Erythroblast (primary cell): ENCODE measurements at regions not wholly inside any gene's neighbourhood (a gene's known extent, or its start where the extent isn't known, plus 50 kb on each side); places are given as distances from the start of the nearest gene placed in this dataset.
"Not testable (repeated sequence)": the region's sequence is repeated elsewhere in the genome, so short reads cannot be mapped to it uniquely, and the experiment has no call there.

Experiments
- DNase-seq, 2 experiments: peaks; one replicate each; lab custom pipeline; 2025; lab: John Stamatoyannopoulos, UW
- GATA1 ChIP-seq: IDR thresholded peaks from 2 replicates; pipeline ENCODE4 v1.6.1; 2011; ENCODE audit warnings: low read depth, mild to moderate bottlenecking, control low read depth, low read length, moderate library complexity
- POLR2A ChIP-seq: IDR thresholded peaks from 2 replicates; pipeline ENCODE4 v1.6.1; 2011; ENCODE audit warnings: mild to moderate bottlenecking, low read length

DNA sequence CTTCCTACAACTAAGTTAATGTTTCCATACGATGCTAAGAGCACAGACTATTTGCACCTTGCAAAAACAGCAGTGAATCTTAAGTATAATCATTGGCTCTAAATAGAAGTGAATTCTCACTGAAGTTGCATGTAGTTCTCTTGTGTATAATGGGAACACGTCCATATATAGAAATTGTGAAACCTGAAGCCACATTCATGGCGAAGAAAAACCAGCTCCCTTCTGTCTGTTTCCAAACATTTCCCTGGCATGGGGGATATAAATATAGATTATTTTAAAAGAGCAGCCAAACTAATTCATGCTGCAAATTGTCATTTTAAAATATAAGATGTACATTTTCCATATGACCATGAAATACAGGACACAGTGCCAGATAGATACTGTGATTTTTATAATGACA lies 71.1 kb downstream of the TRAM1L1 start:
- no peak for DNase-seq

DNA sequence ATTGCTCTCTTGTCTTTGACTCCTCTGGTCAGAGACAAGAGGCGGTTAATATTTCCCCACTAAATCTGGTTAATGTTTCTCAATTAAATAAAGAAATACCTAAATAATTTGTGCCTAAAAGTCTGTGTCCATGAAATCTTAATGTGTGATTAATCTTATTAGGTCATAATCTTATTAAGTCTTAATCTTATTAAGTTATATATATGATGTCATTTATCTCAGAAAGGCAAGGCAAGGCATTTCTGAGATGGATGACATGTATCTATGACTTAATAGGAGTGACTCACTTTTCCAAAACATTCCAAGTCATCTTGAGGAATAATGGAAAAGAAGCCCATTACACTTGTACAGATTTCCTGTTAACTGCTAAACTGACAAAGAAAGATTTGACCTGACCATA lies 74.7 kb downstream of the TRAM1L1 start:
- no peak for DNase-seq
- TF ChIP-seq GATA1 (no peak), POLR2A (no peak)

More for the DNA sequence above, 71.1 kb downstream of the TRAM1L1 start:
- TF ChIP-seq POLR2A (no peak), GATA1 (no peak)

DNA sequence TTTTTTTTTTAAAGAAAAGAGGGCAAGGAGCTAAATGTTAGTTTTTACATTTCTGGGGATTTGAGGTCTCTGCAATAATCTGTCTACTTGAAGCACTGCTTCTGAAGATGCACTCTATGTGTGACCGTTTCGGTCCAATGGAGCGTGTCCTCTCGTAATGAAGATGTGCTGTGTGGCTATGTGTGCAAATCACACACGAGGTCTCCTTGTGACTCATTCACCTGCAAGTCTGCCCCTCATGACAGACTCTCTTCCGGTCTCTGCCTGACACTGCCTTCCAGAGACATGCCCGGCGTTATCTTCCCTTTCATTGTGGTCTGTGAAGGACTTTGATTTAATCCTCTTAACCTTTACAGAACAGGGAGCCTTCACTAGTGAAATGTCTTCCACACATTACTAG lies 84.3 kb downstream of the TRAM1L1 start:
- no peak for DNase-seq
- TF ChIP-seq POLR2A (no peak), GATA1 (no peak)

DNA sequence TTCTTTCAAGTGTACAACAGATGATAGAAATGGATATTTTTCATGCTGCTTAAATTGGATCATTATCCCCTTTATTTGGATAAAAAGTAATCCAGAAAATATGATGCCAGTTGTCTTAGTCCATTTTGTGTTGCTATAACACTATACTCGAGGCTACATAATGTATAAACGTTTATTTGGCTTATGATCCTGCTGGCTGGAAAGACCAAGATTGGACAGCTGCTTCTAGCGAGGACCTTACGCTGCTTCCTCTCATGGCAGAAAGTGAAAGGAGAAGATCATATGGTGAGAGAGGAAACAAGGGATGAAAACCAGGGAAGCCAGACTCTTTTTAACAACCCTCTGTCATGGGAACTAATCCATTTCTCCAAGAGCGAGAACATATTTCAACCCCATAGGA lies 102.7 kb downstream of the TRAM1L1 start:
- DNase-seq, result no peak
- no peak for TF ChIP-seq GATA1
- no peak for TF ChIP-seq POLR2A

DNA sequence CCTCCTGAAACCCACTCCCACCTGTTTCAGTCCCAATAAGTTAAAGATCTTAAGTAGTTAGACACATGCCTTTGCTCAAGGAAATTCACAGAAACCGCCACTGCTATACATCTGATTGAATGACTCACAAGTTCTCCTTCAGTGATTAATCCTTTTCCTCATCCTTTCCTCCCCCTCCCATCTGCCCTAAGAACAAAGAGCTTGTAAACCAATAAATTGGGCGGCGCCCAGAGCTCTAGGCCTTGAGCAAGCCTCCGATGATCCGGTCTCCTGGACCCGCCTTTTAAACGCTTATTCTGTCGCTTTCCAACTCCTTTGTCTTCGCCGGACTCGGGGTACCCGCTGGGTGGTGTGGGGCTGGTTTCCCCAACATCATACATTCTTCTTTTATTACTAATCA lies 104.9 kb downstream of the TRAM1L1 start:
- not testable (repeated sequence) for DNase-seq

DNA sequence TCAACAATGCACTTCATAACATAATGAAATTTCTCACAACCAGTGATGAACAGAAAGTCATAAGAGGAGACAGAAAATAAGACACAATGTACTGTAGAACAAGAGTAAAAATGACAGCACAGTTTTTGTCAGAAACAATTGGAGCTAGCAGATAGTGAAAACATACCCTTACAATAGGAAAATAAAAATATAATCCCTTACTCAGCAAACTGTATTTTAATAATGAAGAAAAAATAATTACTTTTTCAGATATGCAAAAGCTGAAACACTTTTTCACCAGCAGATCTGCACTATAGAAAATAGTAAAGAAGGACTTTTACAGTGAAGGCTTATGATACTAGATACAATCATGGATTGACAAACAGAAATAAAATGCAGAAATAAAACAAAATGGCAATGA lies 126.3 kb downstream of the TRAM1L1 start:
- no peak for TF ChIP-seq GATA1
- TF ChIP-seq POLR2A, result no peak
- no peak for DNase-seq

DNA sequence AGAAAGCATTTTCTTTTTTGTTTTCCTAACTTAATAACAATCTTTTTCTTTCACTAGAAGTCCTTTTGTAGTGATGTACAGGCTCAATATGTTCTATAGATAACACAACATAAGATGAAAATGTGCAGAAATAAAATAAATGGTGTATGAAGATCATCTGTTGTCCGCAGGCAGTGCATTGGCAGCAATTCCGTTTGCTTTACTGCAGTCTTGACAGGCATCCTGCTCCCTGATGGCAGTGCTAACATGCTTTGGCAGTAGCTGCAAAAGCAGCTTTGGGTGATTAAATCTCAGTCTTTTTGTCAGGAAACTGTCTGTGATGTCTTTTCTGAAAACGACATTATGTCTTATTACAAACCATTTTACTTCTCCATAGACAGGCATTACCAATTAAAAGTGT lies 131.4 kb downstream of the TRAM1L1 start:
- no peak for DNase-seq
- TF ChIP-seq POLR2A (no peak), GATA1 (no peak)

DNA sequence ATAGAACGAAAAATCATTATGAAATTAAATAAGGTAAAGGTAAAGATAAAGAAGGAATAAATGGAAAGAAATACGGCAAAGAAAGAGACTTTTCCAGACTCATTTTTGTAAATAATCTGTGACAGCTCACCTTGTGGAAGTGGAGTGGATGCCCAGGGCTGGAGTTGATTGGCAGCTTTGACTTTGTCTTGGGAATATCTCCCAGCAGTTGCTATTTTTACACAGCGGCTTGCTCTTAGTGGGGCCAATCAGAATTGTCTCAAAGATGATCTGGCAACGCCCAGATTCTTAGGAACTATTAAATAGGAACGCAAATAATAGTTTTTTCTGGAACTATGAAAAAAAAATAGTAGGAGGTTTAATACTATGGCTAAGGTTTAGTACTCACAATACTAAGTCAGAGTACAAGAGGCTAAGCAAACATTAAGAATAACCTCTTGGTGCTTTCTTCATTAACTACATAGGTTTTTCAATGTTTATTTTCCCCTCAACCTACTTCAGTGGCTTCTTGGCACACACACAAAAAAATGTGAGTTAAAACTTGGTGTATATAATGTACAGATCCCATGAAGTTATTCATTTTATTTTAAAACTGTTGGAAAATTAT lies 132.7 kb downstream of the TRAM1L1 start:
- no peak for DNase-seq
- TF ChIP-seq POLR2A (no peak), GATA1 (no peak)

DNA sequence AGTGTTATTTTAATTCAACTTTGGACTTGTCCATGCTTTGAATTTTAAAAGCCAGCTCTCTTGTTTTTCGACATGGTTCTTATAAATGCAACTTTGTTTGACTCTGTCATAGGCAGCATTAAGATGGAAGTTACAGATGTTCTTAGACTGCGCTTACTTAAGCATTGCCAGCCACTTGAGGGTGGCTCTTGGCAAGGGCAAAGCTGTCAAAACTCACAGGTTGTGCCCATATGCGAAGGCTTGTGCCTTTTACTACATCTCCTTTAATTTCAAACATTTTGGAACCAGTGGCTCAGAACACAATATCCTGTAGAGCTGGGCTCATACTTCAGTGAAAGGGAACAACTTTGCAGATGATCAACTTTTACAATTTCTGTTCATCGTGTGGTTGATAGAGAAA lies 135.5 kb downstream of the TRAM1L1 start:
- DNase-seq, result no peak
- TF ChIP-seq POLR2A (no peak), GATA1 (no peak)

DNA sequence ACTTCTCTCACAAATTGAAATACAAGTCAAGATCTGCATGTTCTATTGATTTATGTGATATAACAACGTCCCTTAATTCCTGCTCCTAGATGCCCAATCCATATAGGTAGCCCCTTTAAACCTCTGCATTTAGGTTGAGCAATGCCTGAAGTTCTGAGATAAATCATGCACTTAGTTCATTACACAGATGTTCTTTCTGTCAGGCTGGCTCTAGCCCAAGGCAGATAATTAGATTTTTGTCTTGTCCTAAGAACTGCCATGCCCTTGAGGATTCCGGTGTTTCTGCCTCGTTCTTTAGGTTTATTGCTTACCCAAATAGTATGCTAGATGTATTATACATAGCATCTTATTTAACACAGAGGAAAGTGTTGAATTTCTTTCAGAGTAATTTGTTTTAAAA lies 143.1 kb downstream of the TRAM1L1 start:
- TF ChIP-seq GATA1, result no peak
- no peak for TF ChIP-seq POLR2A
- DNase-seq, result no peak

DNA sequence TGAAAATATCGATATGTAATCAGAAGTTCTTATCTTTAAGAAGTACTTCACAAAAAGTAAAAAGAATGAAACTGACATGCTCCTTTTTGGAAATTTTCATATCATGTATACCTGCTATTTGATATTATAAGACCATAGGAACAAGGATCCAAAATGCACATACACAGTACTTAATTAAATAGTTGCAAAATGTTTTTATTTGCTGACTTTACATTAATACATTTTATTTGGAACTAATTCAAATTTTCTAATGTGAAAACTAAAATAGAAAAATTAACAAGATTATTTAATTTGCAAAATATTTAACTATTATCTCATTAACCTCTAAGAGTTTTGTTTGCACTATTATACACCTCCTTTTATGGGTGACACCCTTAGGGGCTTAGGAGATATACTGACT lies 155.0 kb downstream of the TRAM1L1 start:
- DNase-seq, result no peak
- TF ChIP-seq GATA1, result no peak
- no peak for TF ChIP-seq POLR2A

DNA sequence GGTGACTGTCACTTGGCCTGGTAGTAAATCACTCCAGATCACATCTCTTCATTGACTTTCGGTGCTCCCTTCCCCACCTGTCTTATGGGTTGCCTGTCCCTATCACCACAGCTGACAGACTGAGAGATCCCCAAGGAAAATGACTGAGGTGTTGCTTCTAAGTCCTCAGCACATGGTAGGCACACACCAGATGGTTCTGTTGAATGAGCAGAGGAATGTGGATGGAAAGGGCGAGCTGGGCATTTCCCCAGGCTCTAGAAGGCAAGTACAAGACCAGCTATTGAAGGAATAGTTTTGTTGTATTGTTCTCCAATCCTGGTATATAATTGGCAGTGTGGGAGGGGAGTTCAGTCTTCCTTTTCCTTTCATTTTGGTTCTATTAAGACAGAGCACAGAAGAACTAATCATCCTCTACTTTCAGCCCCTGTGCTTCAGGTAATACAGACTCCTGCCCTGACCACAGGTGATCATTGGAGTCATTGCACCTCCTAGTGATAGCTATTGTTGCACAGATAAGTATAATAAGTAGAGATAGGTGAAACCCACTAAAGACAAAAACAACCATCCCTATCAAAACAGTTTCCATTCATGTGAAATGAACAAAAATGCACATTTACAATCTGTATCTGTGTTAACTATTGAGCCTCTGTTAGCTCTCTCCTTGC lies 158.6 kb downstream of the TRAM1L1 start:
- DNase-seq, result peak in 1 of 2 experiments; percentile 2
- TF ChIP-seq GATA1 (no peak), POLR2A (no peak)

DNA sequence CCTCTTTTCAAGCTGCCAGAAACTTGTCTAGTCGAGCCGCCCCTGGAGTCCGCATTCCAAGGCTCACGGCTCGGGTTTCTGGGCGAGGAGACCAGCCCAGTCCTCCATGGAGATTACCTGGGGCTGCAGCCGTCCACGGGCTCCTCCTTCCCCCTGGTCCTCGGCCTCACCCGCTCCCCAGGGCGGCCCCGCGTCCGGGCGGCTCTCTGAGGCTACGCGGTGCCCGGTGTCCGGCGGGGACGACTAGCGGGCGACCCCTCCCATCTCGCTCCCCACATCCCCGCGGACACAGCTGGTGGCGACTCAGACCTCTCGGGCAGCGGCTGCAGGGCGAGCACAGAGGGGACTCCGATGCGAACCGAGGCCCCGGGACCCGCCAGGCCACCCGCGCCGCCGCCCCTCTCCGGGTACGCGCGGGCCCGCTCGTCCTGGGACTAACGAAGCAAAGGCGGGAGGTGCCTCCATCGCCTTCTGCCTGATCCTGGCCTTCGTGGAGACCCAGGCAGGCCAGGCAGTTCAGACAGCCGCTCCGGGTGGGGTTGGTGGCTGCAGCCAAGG lies 159.4 kb downstream of the TRAM1L1 start:
- DNase-seq, result peak; percentile 14 to 28

DNA sequence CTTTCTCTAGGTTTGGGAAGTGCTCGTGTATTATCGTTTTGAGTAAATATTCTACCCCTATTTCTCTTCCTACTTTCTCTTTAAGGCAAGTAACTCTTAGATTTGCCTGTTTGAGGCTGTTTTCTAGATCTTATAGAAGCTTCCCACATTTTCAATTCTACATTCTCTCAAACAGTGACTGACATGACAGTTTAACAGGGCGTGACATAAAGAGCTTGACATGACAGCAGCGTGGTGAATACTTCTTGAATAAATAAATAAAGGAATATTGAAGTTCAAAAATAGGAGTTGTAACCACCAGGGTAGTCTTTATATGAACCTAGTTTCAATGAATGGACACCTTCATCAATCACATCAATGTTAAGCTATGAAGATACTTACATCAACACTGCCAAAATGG lies 162.0 kb downstream of the TRAM1L1 start:
- TF ChIP-seq POLR2A (no peak), GATA1 (no peak)
- DNase-seq, result no peak

More for the DNA sequence above, 159.4 kb downstream of the TRAM1L1 start:
- no peak for TF ChIP-seq GATA1

DNA sequence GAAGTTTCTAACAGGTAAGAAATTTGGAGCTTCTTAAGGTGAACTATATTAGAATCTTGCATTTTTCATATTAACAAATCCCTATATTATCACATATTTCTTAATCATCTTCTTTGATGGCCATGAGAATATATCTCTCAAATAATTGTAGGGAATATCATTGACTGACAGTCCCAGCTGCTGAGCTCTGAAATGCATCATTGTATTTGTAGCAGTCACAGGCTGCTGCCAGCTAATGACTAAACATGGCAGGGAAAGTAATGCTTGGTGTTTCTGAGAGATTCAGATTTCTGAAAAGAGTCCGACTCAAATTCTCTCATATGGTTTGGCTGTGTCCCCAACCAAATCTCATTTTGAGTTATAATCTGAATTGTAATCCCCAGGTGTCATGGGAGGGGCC lies 171.9 kb downstream of the TRAM1L1 start:
- no peak for TF ChIP-seq POLR2A
- TF ChIP-seq GATA1, result no peak
- DNase-seq, result no peak
